Neural progenitor cell (in vitro differentiated cells): ENCODE measurements at regions not wholly inside any gene's neighbourhood (a gene's known extent, or its start where the extent isn't known, plus 50 kb on each side); places are given as distances from the start of the nearest gene placed in this dataset.

Experiments used
- DNase-seq: peaks from one replicate; pipeline ENCODE4 v3.0.0-alpha.2; 2016; ENCODE audit warnings: low spot score
- H2AFZ ChIP-seq: fragments of 200-600 bp; sonication (generic); replicated peaks from 2 replicates; pipeline ENCODE4 v1.6.1; 2016; ENCODE audit warnings: antibody characterized with exemption
- H3F3A ChIP-seq: fragments of 200-600 bp; sonication (generic); 2 replicates; pipeline ENCODE4 v1.6.1; 2016; ENCODE audit warnings: antibody characterized with exemption, low read depth
- H3K27ac ChIP-seq: fragments of 200-600 bp; sonication (generic); 2 replicates; pipeline ENCODE4 v1.5.1; 2016; ENCODE audit warnings: mild to moderate bottlenecking
- H3K27me3 ChIP-seq: fragments of 200-600 bp; sonication (generic); 2 replicates; pipeline ENCODE4 v1.6.1; 2016; ENCODE audit warnings: mild to moderate bottlenecking, moderate library complexity
- H3K36me3 ChIP-seq: fragments of 200-600 bp; sonication (generic); 2 replicates; pipeline ENCODE4 v1.5.1; 2016
- H3K4me1 ChIP-seq: fragments of 200-600 bp; sonication (generic); 2 replicates; pipeline ENCODE4 v1.6.1; 2016; ENCODE audit warnings: mixed run types
- H3K4me2 ChIP-seq: fragments of 200-600 bp; sonication (generic); 2 replicates; pipeline ENCODE4 v1.6.1; 2016
- H3K4me3 ChIP-seq: fragments of 200-600 bp; sonication (generic); 2 replicates; pipeline ENCODE4 v1.5.1; 2016
- H3K79me2 ChIP-seq: fragments of 200-600 bp; sonication (generic); 2 replicates; pipeline ENCODE4 v1.6.1; 2016; ENCODE audit warnings: low read depth
- H3K9ac ChIP-seq: fragments of 200-600 bp; sonication (generic); 2 replicates; pipeline ENCODE4 v1.6.1; 2016
- H3K9me3 ChIP-seq: fragments of 200-600 bp; sonication (generic); 2 replicates; pipeline ENCODE4 v1.5.1; 2016; ENCODE audit warnings: low read depth
- H4K20me1 ChIP-seq: fragments of 200-600 bp; sonication (generic); 2 replicates; pipeline ENCODE4 v1.6.1; 2016; ENCODE audit warnings: low read depth
- H3K27ac Mint-ChIP-seq: 3 replicates; pipeline ENCODE4 v1.8.0; 2021; ENCODE audit warnings: mixed read lengths
- H3K27me3 Mint-ChIP-seq: 2 replicates; pipeline ENCODE4 v1.8.0; 2022; ENCODE audit warnings: low read depth, mild to moderate bottlenecking, inconsistent platforms, moderate library complexity, mixed read lengths; ENCODE audit not compliant: insufficient read depth
- H3K36me3 Mint-ChIP-seq: 3 replicates; pipeline ENCODE4 v1.8.0; 2021; ENCODE audit warnings: mixed read lengths
- H3K4me1 Mint-ChIP-seq: 3 replicates; pipeline ENCODE4 v1.8.0; 2021; ENCODE audit warnings: mixed read lengths
- H3K4me3 Mint-ChIP-seq: 3 replicates; pipeline ENCODE4 v1.8.0; 2021; ENCODE audit warnings: mild to moderate bottlenecking, moderate library complexity, mixed read lengths
- H3K9me3 Mint-ChIP-seq: 3 replicates; pipeline ENCODE4 v1.8.0; 2020; ENCODE audit warnings: mixed read lengths
- EZH2 ChIP-seq: fragments of 200-600 bp; sonication (generic); IDR thresholded peaks from 2 replicates; pipeline ENCODE4 v1.6.1; 2017; ENCODE audit warnings: antibody characterized with exemption, mild to moderate bottlenecking, moderate library complexity
- EZH2phosphoT487 ChIP-seq: fragments of 200-600 bp; sonication (generic); IDR thresholded peaks from 2 replicates; pipeline ENCODE4 v1.6.1; 2017; ENCODE audit warnings: antibody characterized with exemption
- TF ChIP-seq, protein P1 (sequence below): fragments of 200-600 bp; sonication (generic); IDR thresholded peaks from 2 replicates; pipeline ENCODE4 v1.5.1; 2017; ENCODE audit warnings: antibody characterized with exemption, mild to moderate bottlenecking

DNA sequence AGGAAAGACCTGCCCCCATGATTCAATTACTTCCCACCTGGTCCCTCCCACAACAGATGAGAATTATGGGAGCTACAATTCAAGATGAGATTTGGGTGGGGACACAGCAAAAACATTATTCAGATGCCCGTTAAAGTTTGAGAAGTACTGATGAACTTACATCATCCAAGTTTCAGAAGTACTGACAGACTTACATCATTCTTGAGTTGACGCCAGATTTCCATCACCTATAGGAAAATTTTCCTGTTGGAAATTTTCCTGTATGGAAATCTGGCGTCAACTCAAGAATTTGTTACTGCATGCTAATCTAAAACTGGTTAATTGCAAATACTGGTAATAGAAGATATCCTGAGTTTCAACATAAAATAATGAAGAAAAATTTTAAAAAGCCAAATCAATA, 975.9 kb downstream of the MAT2B start:
- H4K20me1 ChIP-seq: no peaks in the 10 kb centered on the region
- H3K4me2 ChIP-seq: no peak overlapping the region
- TF ChIP-seq, protein P1, sequence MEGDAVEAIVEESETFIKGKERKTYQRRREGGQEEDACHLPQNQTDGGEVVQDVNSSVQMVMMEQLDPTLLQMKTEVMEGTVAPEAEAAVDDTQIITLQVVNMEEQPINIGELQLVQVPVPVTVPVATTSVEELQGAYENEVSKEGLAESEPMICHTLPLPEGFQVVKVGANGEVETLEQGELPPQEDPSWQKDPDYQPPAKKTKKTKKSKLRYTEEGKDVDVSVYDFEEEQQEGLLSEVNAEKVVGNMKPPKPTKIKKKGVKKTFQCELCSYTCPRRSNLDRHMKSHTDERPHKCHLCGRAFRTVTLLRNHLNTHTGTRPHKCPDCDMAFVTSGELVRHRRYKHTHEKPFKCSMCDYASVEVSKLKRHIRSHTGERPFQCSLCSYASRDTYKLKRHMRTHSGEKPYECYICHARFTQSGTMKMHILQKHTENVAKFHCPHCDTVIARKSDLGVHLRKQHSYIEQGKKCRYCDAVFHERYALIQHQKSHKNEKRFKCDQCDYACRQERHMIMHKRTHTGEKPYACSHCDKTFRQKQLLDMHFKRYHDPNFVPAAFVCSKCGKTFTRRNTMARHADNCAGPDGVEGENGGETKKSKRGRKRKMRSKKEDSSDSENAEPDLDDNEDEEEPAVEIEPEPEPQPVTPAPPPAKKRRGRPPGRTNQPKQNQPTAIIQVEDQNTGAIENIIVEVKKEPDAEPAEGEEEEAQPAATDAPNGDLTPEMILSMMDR: no peak
- TF ChIP-seq EZH2phosphoT487 (no peak), EZH2 (no peak)

DNA sequence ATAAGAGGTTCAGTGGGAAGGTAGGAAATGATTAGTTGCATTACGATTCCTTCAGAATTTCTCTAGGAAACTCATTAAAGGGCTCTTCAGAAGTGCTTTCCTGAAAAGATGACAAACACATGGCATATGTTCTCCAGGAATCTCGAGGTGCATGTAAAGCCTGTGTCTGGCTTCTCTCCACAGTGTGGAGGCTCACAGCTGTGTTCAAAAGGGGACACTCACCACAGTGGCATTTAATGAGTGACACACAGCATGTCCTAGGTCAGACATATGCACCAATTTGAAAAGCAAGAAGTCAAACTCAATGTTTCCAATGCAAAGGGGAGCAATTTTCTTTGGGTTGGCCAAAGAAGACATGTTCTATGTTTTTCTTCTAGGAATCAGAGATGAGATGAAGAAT, 976.9 kb downstream of the MAT2B start:
- no peaks in the 10 kb centered on the region for H4K20me1 ChIP-seq
- no peak overlapping the region for H3K4me3 ChIP-seq
- no peaks in the 10 kb centered on the region for H3K9me3 ChIP-seq
- H3K4me2 ChIP-seq: no peak overlapping the region
- H3K27me3 ChIP-seq: no peaks in the 10 kb centered on the region
- H3K27ac ChIP-seq: no peak overlapping the region
- H3K79me2 ChIP-seq: no peaks in the 10 kb centered on the region
- no peaks in the 10 kb centered on the region for H3K27me3 Mint-ChIP-seq
- DNase-seq: no peak
- H3K36me3 Mint-ChIP-seq: no peaks in the 10 kb centered on the region
- TF ChIP-seq, protein P1: no peak
- TF ChIP-seq EZH2: no peak
- no peak for TF ChIP-seq EZH2phosphoT487
- H3K9me3 Mint-ChIP-seq: no peaks in the 10 kb centered on the region
- no peak overlapping the region for H2AFZ ChIP-seq
- no peak overlapping the region for H3K9ac ChIP-seq
- peaks cover 2% of the 10 kb centered on the region for H3K4me1 Mint-ChIP-seq
- H3F3A ChIP-seq: no peaks in the 10 kb centered on the region
- H3K4me1 ChIP-seq: no peaks in the 10 kb centered on the region
- H3K4me3 Mint-ChIP-seq: no peak overlapping the region
- no peaks in the 10 kb centered on the region for H3K36me3 ChIP-seq
- no peak overlapping the region for H3K27ac Mint-ChIP-seq

More for the DNA sequence above, 975.9 kb downstream of the MAT2B start:
- no peak overlapping the region for H3K9ac ChIP-seq
- H2AFZ ChIP-seq: no peak overlapping the region
- no peaks in the 10 kb centered on the region for H3K27me3 Mint-ChIP-seq
- peaks cover 6% of the 10 kb centered on the region for H3K4me1 ChIP-seq
- no peak overlapping the region for H3K4me3 ChIP-seq
- H3K27ac Mint-ChIP-seq: no peak overlapping the region
- H3K9me3 Mint-ChIP-seq: no peaks in the 10 kb centered on the region
- no peaks in the 10 kb centered on the region for H3K27me3 ChIP-seq
- no peaks in the 10 kb centered on the region for H3K36me3 Mint-ChIP-seq
- no peaks in the 10 kb centered on the region for H3K79me2 ChIP-seq
- H3K9me3 ChIP-seq: no peaks in the 10 kb centered on the region
- no peak overlapping the region for H3K4me3 Mint-ChIP-seq
- no peak overlapping the region for H3K27ac ChIP-seq
- peaks cover 2% of the 10 kb centered on the region for H3K4me1 Mint-ChIP-seq
- no peaks in the 10 kb centered on the region for H3F3A ChIP-seq
- DNase-seq: no peak
- H3K36me3 ChIP-seq: no peaks in the 10 kb centered on the region

DNA sequence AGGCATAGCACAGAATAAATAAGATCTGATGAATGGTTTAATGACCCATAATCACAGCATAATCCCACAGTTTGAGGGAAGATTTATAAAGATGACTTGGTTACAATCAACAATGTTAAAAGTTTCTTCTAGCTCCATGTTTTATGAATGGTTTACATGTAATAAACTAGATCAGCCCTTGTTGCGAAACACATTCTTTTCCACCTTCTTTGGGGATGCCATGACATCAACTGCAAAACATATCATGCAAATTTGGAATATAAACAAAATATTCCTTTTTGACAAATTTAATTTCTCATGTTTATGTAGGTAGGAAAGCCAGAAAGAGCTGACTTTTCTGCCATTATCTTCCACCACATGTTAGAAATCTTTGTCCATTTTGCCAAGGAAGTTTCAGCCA, 979.5 kb downstream of the MAT2B start:
- Histone ChIP-seq H3K9ac (no peak overlapping the region), H3K27me3 (no peaks in the 10 kb centered on the region), H3K36me3 (no peaks in the 10 kb centered on the region), H2AFZ (no peak overlapping the region), H3K27ac (no peak overlapping the region), H3K79me2 (no peaks in the 10 kb centered on the region), H3K9me3 (no peaks in the 10 kb centered on the region), H3K4me2 (no peak overlapping the region), H4K20me1 (no peaks in the 10 kb centered on the region), H3K4me3 (no peak overlapping the region), H3F3A (no peaks in the 10 kb centered on the region), H3K4me1 (no peaks in the 10 kb centered on the region)
- Mint-ChIP-seq H3K27me3 (peaks cover 2% of the 10 kb centered on the region), H3K4me3 (no peak overlapping the region), H3K36me3 (no peaks in the 10 kb centered on the region), H3K4me1 (peaks cover 2% of the 10 kb centered on the region), H3K9me3 (no peaks in the 10 kb centered on the region), H3K27ac (no peak overlapping the region)
- DNase-seq: no peak
- TF ChIP-seq EZH2phosphoT487 (no peak), EZH2 (no peak)
- TF ChIP-seq, protein P1: no peak
